HCT116 (cell line): ENCODE measurements at regions not wholly inside any gene's neighbourhood (a gene's known extent, or its start where the extent isn't known, plus 50 kb on each side); places are given as distances from the start of the nearest gene placed in this dataset.

Experiments
- ATAC-seq: fragments of 200-7000 bp; cut with Tn5 transposase; 2 replicates; pipeline ENCODE4 v1.9.1; 2020; ENCODE audit warnings: mild to moderate bottlenecking, moderate library complexity
- BruUV-seq: library from RNA; stranded (reverse); fragments of 400-500 nt; replicated peaks from 2 replicates; lab custom pipeline; 2021; lab: Mats Ljungman, UMichigan
- CTCF ChIA-PET: fragments of 300-600 bp; sonication (Branson Sonifier 250); formaldehyde crosslinking; loops from one replicate; lab custom pipeline; 2021; ENCODE audit warnings: antibody characterized with exemption; lab: Charles Lee
- POLR2A ChIA-PET: fragments of 300-600, 350-600 bp; sonication (Branson Sonifier 250); formaldehyde crosslinking; loops from one replicate; lab custom pipeline; 2021; ENCODE audit warnings: antibody characterized with exemption; lab: Charles Lee
- RAD21 ChIA-PET, 2 experiments: fragments of 300-600 bp; sonication (Branson Sonifier 250); formaldehyde crosslinking; loops; one replicate each; lab custom pipeline; 2023; ENCODE audit warnings: low total read pairs in 2 of 2; ENCODE audit not compliant: uncharacterized antibody in 2 of 2, unreplicated experiment in 2 of 2, low non-redundant PET in 1 of 2; lab: Charles Lee
- DNase-seq: peaks from one replicate; pipeline ENCODE4 v3.0.0-alpha.2; 2010; ENCODE audit warnings: low read depth, low spot score
- H2AFZ ChIP-seq: fragments of 200-600 bp; shearing (Covaris generic), sonication (generic); 2 replicates; pipeline ENCODE4 v1.6.1; 2017; ENCODE audit warnings: low read depth, mixed run types, mixed read lengths, antibody characterized with exemption, low read length; ENCODE audit not compliant: poor library complexity, severe bottlenecking
- H3K27ac ChIP-seq: 2 replicates; pipeline ENCODE4 v1.5.1; 2012; ENCODE audit warnings: low read depth, low read length
- H3K27me3 ChIP-seq: fragments of 200-600 bp; sonication (generic); 2 replicates; pipeline ENCODE4 v1.6.1; 2016; ENCODE audit warnings: mixed run types, low read length, mixed read lengths; ENCODE audit not compliant: insufficient read depth
- H3K36me3 ChIP-seq, 2 experiments: fragments of 200-500 bp in 1 of 2; fragments of 200-600 bp in 1 of 2; sonication (Bioruptor generic) in 1 of 2; sonication (generic) in 1 of 2; 2 replicates each; pipeline versions ENCODE4 v1.5.1 to v1.6.1; 2014 to 2016; ENCODE audit warnings: low read length in 2 of 2, inconsistent platforms in 1 of 2, mixed read lengths in 1 of 2, mixed run types in 1 of 2; ENCODE audit not compliant: insufficient read depth in 2 of 2, control insufficient read depth in 1 of 2
- H3K4me1 ChIP-seq, 2 experiments: fragments of 200-600 bp in 1 of 2; sonication (generic) in 1 of 2; 2 replicates each; pipeline versions ENCODE4 v1.5.1 to v1.6.1; 2012 to 2017; ENCODE audit warnings: low read length in 2 of 2, inconsistent platforms in 1 of 2, mild to moderate bottlenecking in 1 of 2, mixed read lengths in 1 of 2, mixed run types in 1 of 2, moderate library complexity in 1 of 2; ENCODE audit not compliant: insufficient read depth in 2 of 2, control insufficient read depth in 1 of 2
- H3K4me2 ChIP-seq: fragments of 200-600 bp; sonication (generic); 2 replicates; pipeline ENCODE4 v1.6.1; 2017; ENCODE audit warnings: mixed run types, low read length, mixed read lengths
- H3K4me3 ChIP-seq, 2 experiments: fragments of 200-600 bp in 1 of 2; sonication (generic) in 1 of 2; replicated peaks in 1 of 2; 2 replicates each; pipeline ENCODE4 v1.5.1; 2011 to 2016; ENCODE audit warnings: low read length in 2 of 2, control low read depth in 1 of 2, low read depth in 1 of 2, mild to moderate bottlenecking in 1 of 2, mixed read lengths in 1 of 2, mixed run types in 1 of 2
- H3K79me2 ChIP-seq: fragments of 200-600 bp; sonication (generic); 2 replicates; pipeline ENCODE4 v1.6.1; 2017; ENCODE audit warnings: mild to moderate bottlenecking, mixed run types, low read length, moderate library complexity, mixed read lengths; ENCODE audit not compliant: insufficient read depth
- H3K9ac ChIP-seq: fragments of 200-600 bp; sonication (generic); 2 replicates; pipeline ENCODE4 v1.6.1; 2016; ENCODE audit warnings: low read length, mixed read lengths
- H3K9me2 ChIP-seq: fragments of 200-600 bp; sonication (generic), shearing (Covaris generic); 2 replicates; pipeline ENCODE4 v1.6.1; 2017; ENCODE audit warnings: mixed run types, mild to moderate bottlenecking, moderate library complexity; ENCODE audit not compliant: insufficient read depth
- H3K9me3 ChIP-seq, 2 experiments: fragments of 200-500 bp in 1 of 2; fragments of 200-600 bp in 1 of 2; sonication (Bioruptor generic) in 1 of 2; sonication (generic) in 1 of 2; 2 replicates each; pipeline ENCODE4 v1.6.1; 2014 to 2017; ENCODE audit warnings: low read length in 2 of 2, mixed read lengths in 2 of 2, inconsistent platforms in 1 of 2, low read depth in 1 of 2, mild to moderate bottlenecking in 1 of 2, mixed run types in 1 of 2, moderate library complexity in 1 of 2; ENCODE audit not compliant: control insufficient read depth in 1 of 2, insufficient read depth in 1 of 2
- H4K20me1 ChIP-seq: fragments of 200-600 bp; sonication (generic), shearing (Covaris generic); 2 replicates; pipeline ENCODE4 v1.6.1; 2017; ENCODE audit warnings: mixed run types, mild to moderate bottlenecking, moderate library complexity; ENCODE audit not compliant: insufficient read depth
- CBX3 ChIP-seq: IDR thresholded peaks from 2 replicates; pipeline ENCODE4 v1.6.1; 2012; ENCODE audit warnings: low read depth
- ELF1 ChIP-seq: IDR thresholded peaks from 2 replicates; pipeline ENCODE4 v1.6.1; 2012; ENCODE audit warnings: low read depth, borderline replicate concordance
- EZH2phosphoT487 ChIP-seq: fragments of 200-600 bp; IDR thresholded peaks from 2 replicates; pipeline ENCODE4 v1.6.1; 2018; ENCODE audit warnings: antibody characterized with exemption, borderline replicate concordance
- FOSL1 ChIP-seq: IDR thresholded peaks from 2 replicates; pipeline ENCODE4 v1.6.1; 2012; ENCODE audit warnings: low read depth
- JUND ChIP-seq: IDR thresholded peaks from 2 replicates; pipeline ENCODE4 v1.6.1; 2012
- RAD21 ChIP-seq: IDR thresholded peaks from 2 replicates; pipeline ENCODE4 v1.6.1; 2012; ENCODE audit warnings: low read depth, mild to moderate bottlenecking
- YY1 ChIP-seq: IDR thresholded peaks from 2 replicates; pipeline ENCODE4 v1.6.1; 2011; ENCODE audit warnings: low read length, low read depth, moderate library complexity, mild to moderate bottlenecking; ENCODE audit not compliant: insufficient replicate concordance; ENCODE audit errors: extremely low read depth
- ZFX ChIP-seq: fragments of 450-650 bp; IDR thresholded peaks from 2 replicates; pipeline ENCODE4 v1.6.1; 2017
- intact Hi-C: fragments of 100-400 bp; cut with micrococcal nuclease; formaldehyde crosslinking; loops from 2 replicates; pipeline ENCODE4 v1.10.0; 2022
- TF ChIP-seq, protein P1 (sequence below): IDR thresholded peaks from 2 replicates; pipeline ENCODE4 v1.6.1; 2012

GRCh38 chr4:17012451-17012850 is 114.0 kb upstream of the LDB2 start:
- H2AFZ ChIP-seq = no peak overlapping the region
- intact Hi-C loops = no loop called here
- BruUV-seq = no TSS peak

DNA sequence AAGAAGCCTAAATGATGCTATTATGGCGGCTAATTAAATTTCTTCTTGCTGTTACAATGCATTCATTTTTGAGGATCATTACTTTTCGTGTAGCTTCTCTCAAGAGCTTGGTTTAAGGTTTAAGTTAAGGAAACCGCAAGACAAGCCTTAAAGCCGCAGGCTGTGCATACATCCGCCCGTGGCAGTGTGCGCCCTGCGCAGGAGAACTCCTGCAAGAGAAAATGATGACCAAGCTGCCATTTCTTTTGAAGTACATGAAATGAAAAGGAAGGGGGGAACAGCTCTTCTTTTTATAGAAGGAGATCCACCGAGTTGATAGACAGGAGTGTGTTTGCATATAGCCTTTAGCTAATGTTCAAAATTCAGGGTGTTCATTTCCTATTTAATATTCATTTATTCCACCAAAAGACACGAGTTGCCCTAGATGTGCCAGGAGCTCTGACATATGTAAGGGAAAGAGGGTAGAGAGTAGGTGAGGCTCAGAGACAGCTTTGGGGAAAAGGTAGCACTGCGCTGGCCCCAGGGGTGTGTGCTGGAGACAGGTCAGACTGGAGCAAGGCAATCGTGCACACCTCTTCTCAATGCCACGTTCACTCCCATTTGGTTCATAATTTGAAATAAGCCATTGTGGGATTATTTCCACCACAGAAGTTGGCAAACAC is 112.1 kb upstream of the LDB2 start:
- Histone ChIP-seq H3K27ac (no peak overlapping the region), H4K20me1 (no peaks in the 10 kb centered on the region), H3K27me3 (no peaks in the 10 kb centered on the region), H3K79me2 (no peaks in the 10 kb centered on the region), H3K4me1 (no peaks in the 10 kb centered on the region), H3K9ac (no peak overlapping the region), H2AFZ (no peak overlapping the region), H3K4me2 (no peak overlapping the region), H3K9me2 (no peaks in the 10 kb centered on the region), H3K36me3 (no peaks in the 10 kb centered on the region), H3K9me3 (no peaks in the 10 kb centered on the region), H3K4me3 (no peak overlapping the region)
- POLR2A ChIA-PET = no interaction called here
- no peak for TF ChIP-seq ELF1
- no peak for TF ChIP-seq EZH2phosphoT487
- TF ChIP-seq RAD21 = no peak
- no peak for TF ChIP-seq CBX3
- CTCF ChIA-PET = no interaction called here
- intact Hi-C loops = no loop called here
- BruUV-seq = no TSS peak
- RAD21 ChIA-PET = no interaction called here
- ATAC-seq (no peak), DNase-seq (no peak)

More at GRCh38 chr4:17012451-17012850, 114.0 kb upstream of the LDB2 start:
- Histone ChIP-seq H3K9ac (no peak overlapping the region), H3K9me3 (no peaks in the 10 kb centered on the region), H4K20me1 (no peaks in the 10 kb centered on the region), H3K9me2 (no peaks in the 10 kb centered on the region), H3K27me3 (no peaks in the 10 kb centered on the region), H3K4me2 (no peak overlapping the region), H3K79me2 (no peaks in the 10 kb centered on the region), H3K4me1 (no peaks in the 10 kb centered on the region), H3K27ac (no peak overlapping the region), H3K36me3 (no peaks in the 10 kb centered on the region), H3K4me3 (no peak overlapping the region)
- ATAC-seq (no peak), DNase-seq (no peak)
- CTCF ChIA-PET = no interaction called here
- POLR2A ChIA-PET = no interaction called here
- RAD21 ChIA-PET = no interaction called here
- no peak for TF ChIP-seq JUND
- no peak for TF ChIP-seq ELF1
- TF ChIP-seq RAD21 = no peak
- TF ChIP-seq FOSL1 = no peak
- no peak for TF ChIP-seq YY1
- no peak for TF ChIP-seq ZFX
- TF ChIP-seq, protein P1, sequence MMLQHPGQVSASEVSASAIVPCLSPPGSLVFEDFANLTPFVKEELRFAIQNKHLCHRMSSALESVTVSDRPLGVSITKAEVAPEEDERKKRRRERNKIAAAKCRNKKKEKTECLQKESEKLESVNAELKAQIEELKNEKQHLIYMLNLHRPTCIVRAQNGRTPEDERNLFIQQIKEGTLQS = no peak
